ENCODE measurements at regions not wholly inside any gene's neighbourhood (a gene's known extent, or its start where the extent isn't known, plus 50 kb on each side); places are given as distances from the start of the nearest gene placed in this dataset.

GRCh38 chr15:38695249-38696108 is 130.9 kb upstream of the RASGRP1 start:
- TF ChIP-seq CTCF (IDR thresholded peaks at IDR 0.05; ENCODE audit: low read depth, low read length, poor library complexity, severe bottlenecking) (no peak), EZH2phosphoT487 (IDR thresholded peaks at IDR 0.05; ENCODE audit: borderline replicate concordance, low read length) (no peak)
